WTC11 (cell line): ENCODE measurements at regions not wholly inside any gene's neighbourhood (a gene's known extent, or its start where the extent isn't known, plus 50 kb on each side); places are given as distances from the start of the nearest gene placed in this dataset.

Experiments
- CREB1 ChIP-seq: sonication (generic); formaldehyde crosslinking; IDR thresholded peaks from 2 replicates; pipeline ENCODE4 v1.8.0; 2023; ENCODE audit warnings: mild to moderate bottlenecking, missing genetic modification reagents
- CTCF ChIP-seq: fragments of 200-600 bp; IDR thresholded peaks from 2 replicates; pipeline ENCODE4 v1.8.0; 2022; ENCODE audit warnings: antibody characterized with exemption
- E2F1 ChIP-seq: sonication (generic); formaldehyde crosslinking; IDR thresholded peaks from 2 replicates; pipeline ENCODE4 v1.8.0; 2022; ENCODE audit warnings: mild to moderate bottlenecking, missing genetic modification reagents
- GABPB1 ChIP-seq: sonication (generic); formaldehyde crosslinking; IDR thresholded peaks from 2 replicates; pipeline ENCODE4 v1.8.1; 2023; ENCODE audit warnings: mild to moderate bottlenecking, missing genetic modification reagents
- HMGA2 ChIP-seq: fragments of 250-450 bp; sonication (Bioruptor Pico); IDR thresholded peaks from 2 replicates; pipeline ENCODE4 v1.4.0; 2021; ENCODE audit warnings: mild to moderate bottlenecking, moderate library complexity
- JUN ChIP-seq: sonication (generic); formaldehyde crosslinking; IDR thresholded peaks from 2 replicates; pipeline ENCODE4 v1.8.0; 2023; ENCODE audit warnings: mild to moderate bottlenecking, missing genetic modification reagents
- NR2C2 ChIP-seq: sonication (generic); formaldehyde crosslinking; IDR thresholded peaks from 2 replicates; pipeline ENCODE4 v1.8.0; 2022; ENCODE audit warnings: mild to moderate bottlenecking, missing genetic modification reagents
- TCF7 ChIP-seq: sonication (generic); formaldehyde crosslinking; IDR thresholded peaks from 2 replicates; pipeline ENCODE4 v1.8.0; 2022; ENCODE audit warnings: mild to moderate bottlenecking, low read depth, missing genetic modification reagents, moderate library complexity
- USF2 ChIP-seq: sonication (generic); formaldehyde crosslinking; IDR thresholded peaks from 2 replicates; pipeline ENCODE4 v1.8.1; 2023; ENCODE audit warnings: mild to moderate bottlenecking, missing genetic modification reagents, moderate library complexity
- ZMAT4 ChIP-seq: fragments of 250-450 bp; sonication (Bioruptor Pico); IDR thresholded peaks from 2 replicates; pipeline ENCODE4 v1.9.0; 2021; ENCODE audit warnings: mild to moderate bottlenecking
- ZNF423 ChIP-seq: fragments of 250-450 bp; sonication (Bioruptor Pico); IDR thresholded peaks from 2 replicates; pipeline ENCODE4 v2.1.2; 2022; ENCODE audit warnings: mild to moderate bottlenecking, moderate library complexity
- ZNF532 ChIP-seq: fragments of 250-450 bp; sonication (Bioruptor Pico); IDR thresholded peaks from 2 replicates; pipeline ENCODE4 v1.9.0; 2021; ENCODE audit warnings: mild to moderate bottlenecking, borderline replicate concordance

- TF ChIP-seq ZNF423 (CRISPR knock-in tag) (no peak), CTCF (no peak), HMGA2 (CRISPR knock-in tag) (no peak), ZMAT4 (CRISPR knock-in tag) (no peak), CREB1 (no peak), USF2 (no peak), NR2C2 (no peak), GABPB1 (CRISPR knock-in tag) (no peak), E2F1 (CRISPR knock-in tag) (no peak), ZNF532 (CRISPR knock-in tag) (no peak), JUN (CRISPR knock-in tag) (no peak), TCF7 (no peak)
Measured at GRCh38 chr10:125409756-125410155, 249.4 kb upstream of the CTBP2 start.
